Karpas-422 (cell line): ENCODE measurements at regions not wholly inside any gene's neighbourhood (a gene's known extent, or its start where the extent isn't known, plus 50 kb on each side); places are given as distances from the start of the nearest gene placed in this dataset.

Source experiments
- DNase-seq: peaks from one replicate; pipeline ENCODE4 v3.0.0-alpha.2; 2015
- H2AFZ ChIP-seq: fragments of 200-600 bp; sonication (generic); 2 replicates; pipeline ENCODE4 v1.6.1; 2014; ENCODE audit warnings: antibody characterized with exemption, low read length, mixed read lengths
- H3K27ac ChIP-seq: fragments of 200-600 bp; sonication (generic); 2 replicates; pipeline ENCODE4 v1.5.1; 2014; ENCODE audit warnings: mild to moderate bottlenecking, low read length, moderate library complexity
- H3K27me3 ChIP-seq: fragments of 200-600 bp; sonication (generic); 2 replicates; pipeline ENCODE4 v1.6.1; 2014; ENCODE audit warnings: low read length, mixed read lengths
- H3K36me3 ChIP-seq: fragments of 200-600 bp; sonication (generic); 2 replicates; pipeline ENCODE4 v1.6.1; 2014; ENCODE audit warnings: low read length, mixed read lengths; ENCODE audit not compliant: insufficient read depth
- H3K4me1 ChIP-seq: fragments of 200-600 bp; sonication (generic); 2 replicates; pipeline ENCODE4 v1.6.1; 2014; ENCODE audit warnings: mild to moderate bottlenecking, low read length, mixed read lengths
- H3K4me2 ChIP-seq: fragments of 200-600 bp; sonication (generic); 2 replicates; pipeline ENCODE4 v1.6.1; 2014; ENCODE audit warnings: low read length, low read depth, mild to moderate bottlenecking; ENCODE audit not compliant: poor library complexity, severe bottlenecking
- H3K4me3 ChIP-seq: fragments of 200-600 bp; sonication (generic); 2 replicates; pipeline ENCODE4 v1.5.1; 2014; ENCODE audit warnings: mild to moderate bottlenecking, antibody characterized with exemption, low read length, mixed read lengths
- H3K79me2 ChIP-seq: fragments of 200-600 bp; sonication (generic); 2 replicates; pipeline ENCODE4 v1.6.1; 2014; ENCODE audit warnings: mild to moderate bottlenecking, low read length, mixed read lengths
- H3K9ac ChIP-seq: fragments of 200-600 bp; sonication (generic); 2 replicates; pipeline ENCODE4 v1.6.0; 2014; ENCODE audit warnings: low read length
- H3K9me2 ChIP-seq: fragments of 200-600 bp; sonication (generic), shearing (Covaris generic); replicated peaks from 2 replicates; pipeline ENCODE4 v1.6.0; 2014; ENCODE audit warnings: mild to moderate bottlenecking, low read length, moderate library complexity; ENCODE audit not compliant: insufficient read depth
- H3K9me3 ChIP-seq: fragments of 300-700, 200-600 bp; sonication (generic); 2 replicates; pipeline ENCODE4 v1.6.1; 2014; ENCODE audit warnings: low read length, mixed read lengths
- H4K20me1 ChIP-seq: fragments of 200-600 bp; sonication (generic); 2 replicates; pipeline ENCODE4 v1.6.1; 2014; ENCODE audit warnings: mild to moderate bottlenecking, antibody characterized with exemption, low read length, low read depth; ENCODE audit not compliant: insufficient read depth

DNA sequence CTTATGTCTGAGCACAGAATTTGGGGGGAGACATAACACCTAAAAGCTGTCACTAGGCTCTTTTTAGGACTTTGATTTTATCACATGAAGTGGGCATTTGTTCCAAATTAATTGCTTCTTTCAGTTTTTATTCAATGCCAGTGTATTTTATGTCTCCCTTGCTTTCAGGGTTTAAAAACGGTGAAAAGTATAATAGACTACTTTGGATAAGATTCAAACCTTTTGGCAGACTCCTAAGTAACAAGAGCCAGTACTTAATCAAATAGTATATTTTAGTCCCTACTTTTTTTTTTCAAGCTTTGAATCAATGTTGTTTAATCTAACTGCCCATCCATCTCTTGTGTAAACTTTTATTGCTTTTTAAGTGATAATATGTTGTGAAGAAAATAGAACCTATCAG lies 847.2 kb upstream of the DPPA4 start:
- Histone ChIP-seq H3K9ac (no peak overlapping the region), H3K4me1 (no peaks in the 10 kb centered on the region), H2AFZ (no peak overlapping the region), H3K9me3 (peaks cover 12% of the 10 kb centered on the region; the same call in 1 of the 2 replicates), H3K4me3 (no peak overlapping the region), H4K20me1 (no peaks in the 10 kb centered on the region), H3K9me2 (no peaks in the 10 kb centered on the region), H3K4me2 (no peak overlapping the region), H3K27ac (no peak overlapping the region), H3K27me3 (no peaks in the 10 kb centered on the region), H3K36me3 (no peaks in the 10 kb centered on the region), H3K79me2 (no peaks in the 10 kb centered on the region)
- DNase-seq, result no peak

- no peaks in the 10 kb centered on the region for H3K36me3 ChIP-seq
- H2AFZ ChIP-seq, result no peak overlapping the region
- DNase-seq, result no peak
- no peaks in the 10 kb centered on the region for H3K79me2 ChIP-seq
- H3K9me2 ChIP-seq, result no peaks in the 10 kb centered on the region
- peaks cover 20% of the 10 kb centered on the region for H3K9me3 ChIP-seq
- H3K4me2 ChIP-seq, result no peak overlapping the region
- H3K27ac ChIP-seq, result no peak overlapping the region
- no peaks in the 10 kb centered on the region for H3K4me1 ChIP-seq
- H4K20me1 ChIP-seq, result no peaks in the 10 kb centered on the region
- no peak overlapping the region for H3K4me3 ChIP-seq
- H3K9ac ChIP-seq, result no peak overlapping the region
- no peaks in the 10 kb centered on the region for H3K27me3 ChIP-seq
These were observed 855.7 kb upstream of the DPPA4 start for GRCh38 chr3:110193074-110193473.

- Histone ChIP-seq H3K9me3 (peaks cover 14% of the 10 kb centered on the region), H3K27ac (no peak overlapping the region)
These were observed 861.6 kb upstream of the DPPA4 start for GRCh38 chr3:110198717-110199587.

GRCh38 chr3:110199588-110199943 lies 862.2 kb upstream of the DPPA4 start:
- no peaks in the 10 kb centered on the region for H3K79me2 ChIP-seq
- H3K9me3 ChIP-seq, result peaks cover 12% of the 10 kb centered on the region
- no peak overlapping the region for H2AFZ ChIP-seq

More at GRCh38 chr3:110198717-110199587, 861.6 kb upstream of the DPPA4 start:
- Histone ChIP-seq H2AFZ (no peak overlapping the region), H3K9ac (no peak overlapping the region), H3K9me2 (no peaks in the 10 kb centered on the region), H3K79me2 (no peaks in the 10 kb centered on the region), H3K4me3 (no peak overlapping the region), H3K27me3 (no peaks in the 10 kb centered on the region), H4K20me1 (no peaks in the 10 kb centered on the region), H3K4me1 (no peaks in the 10 kb centered on the region), H3K36me3 (no peaks in the 10 kb centered on the region), H3K4me2 (no peak overlapping the region)
- no peak for DNase-seq

GRCh38 chr3:110210086-110210660 lies 861.4 kb upstream of the NECTIN3 start:
- no peaks in the 10 kb centered on the region for H4K20me1 ChIP-seq
- H3K27ac ChIP-seq, result no peak overlapping the region
- H3K36me3 ChIP-seq, result no peaks in the 10 kb centered on the region
- no peak overlapping the region for H2AFZ ChIP-seq
- no peak overlapping the region for H3K4me3 ChIP-seq
- no peaks in the 10 kb centered on the region for H3K9me2 ChIP-seq
- peaks cover 19% of the 10 kb centered on the region for H3K9me3 ChIP-seq
- H3K9ac ChIP-seq, result no peak overlapping the region
- H3K4me1 ChIP-seq, result no peaks in the 10 kb centered on the region
- H3K27me3 ChIP-seq, result no peaks in the 10 kb centered on the region
- H3K79me2 ChIP-seq, result no peaks in the 10 kb centered on the region
- H3K4me2 ChIP-seq, result no peak overlapping the region
- DNase-seq, result no peak

More at GRCh38 chr3:110199588-110199943, 862.2 kb upstream of the DPPA4 start:
- no peaks in the 10 kb centered on the region for H3K27me3 ChIP-seq
- no peaks in the 10 kb centered on the region for H3K36me3 ChIP-seq
- no peaks in the 10 kb centered on the region for H3K4me1 ChIP-seq
- no peak overlapping the region for H3K9ac ChIP-seq
- no peak overlapping the region for H3K27ac ChIP-seq
- no peaks in the 10 kb centered on the region for H3K9me2 ChIP-seq
- no peak overlapping the region for H3K4me2 ChIP-seq
- no peak for DNase-seq
- H4K20me1 ChIP-seq, result no peaks in the 10 kb centered on the region
- H3K4me3 ChIP-seq, result no peak overlapping the region

DNA sequence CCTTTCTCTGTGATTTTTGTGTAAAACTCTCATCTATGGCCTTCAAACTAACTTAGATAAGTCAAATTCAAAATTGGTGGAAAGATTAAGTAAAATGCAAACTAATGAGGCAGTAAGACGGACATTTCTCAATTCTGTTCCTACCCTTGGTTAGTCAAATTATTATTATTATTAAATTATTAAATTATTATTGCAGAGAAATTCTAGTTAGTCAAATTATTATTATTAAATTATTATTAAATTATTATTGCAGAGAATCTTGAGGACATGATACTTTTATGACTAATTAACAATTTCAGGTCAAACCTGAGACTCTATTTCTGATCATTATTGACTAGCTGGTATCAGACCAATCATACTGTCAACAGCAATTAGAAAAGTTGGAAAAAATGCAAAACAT lies 845.0 kb upstream of the NECTIN3 start:
- H3K4me3 ChIP-seq, result no peak overlapping the region
- no peaks in the 10 kb centered on the region for H3K9me2 ChIP-seq
- peaks cover 7% of the 10 kb centered on the region; the same call in 1 of the 2 replicates for H3K9me3 ChIP-seq
- H3K9ac ChIP-seq, result no peak overlapping the region
- H3K27me3 ChIP-seq, result no peaks in the 10 kb centered on the region
- no peaks in the 10 kb centered on the region for H3K4me1 ChIP-seq
- H4K20me1 ChIP-seq, result no peaks in the 10 kb centered on the region
- no peak overlapping the region for H2AFZ ChIP-seq
- DNase-seq, result no peak
- no peaks in the 10 kb centered on the region for H3K36me3 ChIP-seq
- H3K4me2 ChIP-seq, result no peak overlapping the region
- no peaks in the 10 kb centered on the region for H3K79me2 ChIP-seq
- no peak overlapping the region for H3K27ac ChIP-seq

- Histone ChIP-seq H3K4me1 (no peaks in the 10 kb centered on the region), H3K79me2 (no peaks in the 10 kb centered on the region), H3K9ac (no peak overlapping the region), H3K9me2 (no peaks in the 10 kb centered on the region), H3K4me3 (no peak overlapping the region), H3K36me3 (no peaks in the 10 kb centered on the region), H2AFZ (no peak overlapping the region), H3K9me3 (0 out of 2 replicates have a peak, but pooled peaks cover 3% of the 10 kb centered on the region), H4K20me1 (no peaks in the 10 kb centered on the region), H3K27me3 (no peaks in the 10 kb centered on the region), H3K4me2 (no peak overlapping the region), H3K27ac (no peak overlapping the region)
- DNase-seq, result no peak
These were observed 843.6 kb upstream of the NECTIN3 start for GRCh38 chr3:110227991-110228390.

DNA sequence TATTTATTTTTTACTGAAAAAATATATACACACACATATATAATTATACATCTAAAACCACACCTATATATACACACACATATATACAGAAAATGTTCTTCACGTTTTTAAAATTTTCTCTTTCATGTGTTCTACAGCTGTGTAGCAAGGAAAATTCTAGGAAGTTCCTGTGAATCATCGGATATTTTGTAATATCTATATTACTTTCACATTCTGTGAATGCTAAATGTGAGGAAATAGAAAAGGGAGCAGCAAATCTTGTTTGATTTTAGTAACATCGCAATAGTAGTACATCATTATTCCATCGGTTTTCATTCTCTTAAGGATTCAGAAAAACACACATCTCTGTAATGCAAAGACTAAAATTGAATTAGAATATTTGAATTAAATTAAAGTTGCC lies 836.8 kb upstream of the NECTIN3 start:
- H4K20me1 ChIP-seq, result no peaks in the 10 kb centered on the region
- no peaks in the 10 kb centered on the region for H3K79me2 ChIP-seq
- DNase-seq, result no peak
- H3K36me3 ChIP-seq, result no peaks in the 10 kb centered on the region
- H3K9ac ChIP-seq, result no peak overlapping the region
- no peak overlapping the region for H3K4me3 ChIP-seq
- no peaks in the 10 kb centered on the region for H3K9me2 ChIP-seq
- no peak overlapping the region for H2AFZ ChIP-seq
- H3K4me2 ChIP-seq, result no peak overlapping the region
- no peak overlapping the region for H3K27ac ChIP-seq
- H3K4me1 ChIP-seq, result no peaks in the 10 kb centered on the region
- H3K9me3 ChIP-seq, result peaks cover 11% of the 10 kb centered on the region; the same call in 1 of the 2 replicates
- H3K27me3 ChIP-seq, result no peaks in the 10 kb centered on the region
